NCI-H2227 (cell line): ENCODE measurements at regions not wholly inside any gene's neighbourhood (a gene's known extent, or its start where the extent isn't known, plus 50 kb on each side); places are given as distances from the start of the nearest gene placed in this dataset.

Experiments used
- DNase-seq: peaks from one replicate; lab custom pipeline; 2025; ENCODE audit not compliant: unreplicated experiment; lab: John Stamatoyannopoulos, UW

GRCh38 chr1:101290922-101291561 lies 54.2 kb downstream of the S1PR1 start:
- DNase-seq, result no peak

- no peak for DNase-seq
Observed at GRCh38 chr1:101291562-101292380, 55.0 kb downstream of the S1PR1 start.

DNA sequence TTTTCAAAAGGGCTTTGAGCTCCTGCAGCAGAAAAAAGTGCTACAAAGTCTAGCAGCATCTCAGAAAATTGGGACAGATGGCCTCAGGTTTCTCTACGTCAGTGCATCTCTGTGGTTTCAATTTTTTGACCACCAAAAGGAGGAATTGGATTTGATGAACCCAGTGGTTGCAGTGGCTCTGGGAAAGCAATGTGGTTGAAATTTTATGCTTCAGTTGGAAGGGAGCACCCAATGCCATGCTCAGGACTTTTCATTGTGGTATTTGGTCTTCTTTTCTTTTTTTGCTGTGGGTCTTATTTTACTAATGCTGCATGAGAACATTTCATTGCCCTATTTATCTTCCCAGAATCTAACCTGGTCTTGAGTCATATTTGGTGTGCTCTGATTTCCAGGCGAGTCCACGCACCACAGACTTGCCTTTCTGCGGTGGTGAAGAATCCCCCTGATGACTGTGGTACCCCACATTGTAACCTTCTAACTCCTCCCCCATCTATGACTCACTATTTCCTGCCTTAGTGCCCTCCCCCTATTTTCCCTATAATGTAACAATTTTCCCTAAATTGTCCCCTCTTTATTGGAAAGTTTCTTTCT lies 56.7 kb downstream of the S1PR1 start:
- DNase-seq, result no peak

DNA sequence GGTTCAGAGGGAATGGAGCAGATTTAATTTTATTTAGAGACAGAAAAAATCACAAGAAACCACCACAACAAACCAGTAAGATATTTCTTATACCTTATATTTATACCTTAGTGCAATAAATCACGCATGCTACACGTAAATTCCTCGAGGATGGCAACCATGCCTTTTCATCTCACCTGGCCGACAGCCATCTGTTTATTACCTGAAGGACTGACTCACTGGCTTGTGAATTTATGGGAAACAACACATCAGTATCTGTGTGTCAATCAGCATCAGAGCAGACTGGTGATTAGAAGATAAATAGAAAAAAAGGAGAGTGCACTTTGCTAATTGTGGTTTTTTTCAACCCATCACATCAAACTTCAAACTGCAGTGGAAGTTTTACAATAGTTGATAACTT lies 58.4 kb downstream of the S1PR1 start:
- no peak for DNase-seq

DNA sequence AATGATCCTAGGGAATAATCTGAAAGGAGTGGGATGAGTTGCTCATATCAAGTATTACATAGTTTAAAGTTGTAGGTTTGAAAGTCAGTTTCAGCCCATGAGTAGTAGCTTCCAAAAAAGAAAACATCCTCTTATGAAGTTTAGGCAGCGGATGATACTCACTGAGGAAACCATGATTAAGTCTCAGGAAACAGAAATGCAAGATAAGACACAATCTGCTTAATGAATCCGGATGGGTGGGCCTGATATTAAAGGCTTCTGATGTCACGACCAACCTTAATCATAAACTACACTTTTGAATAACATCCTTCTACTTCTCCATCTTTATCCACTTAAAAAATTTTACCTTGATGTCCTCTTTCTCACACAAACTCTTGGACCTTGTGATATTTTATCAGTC lies 61.8 kb downstream of the S1PR1 start:
- DNase-seq, result no peak

GRCh38 chr1:101299141-101299540 lies 62.3 kb downstream of the S1PR1 start:
- no peak for DNase-seq

GRCh38 chr1:101299710-101300109 lies 62.9 kb downstream of the S1PR1 start:
- DNase-seq, result no peak

GRCh38 chr1:101300916-101301315 lies 64.1 kb downstream of the S1PR1 start:
- DNase-seq, result no peak

- DNase-seq, result no peak
Observed at GRCh38 chr1:101301446-101302057, 64.7 kb downstream of the S1PR1 start.

DNA sequence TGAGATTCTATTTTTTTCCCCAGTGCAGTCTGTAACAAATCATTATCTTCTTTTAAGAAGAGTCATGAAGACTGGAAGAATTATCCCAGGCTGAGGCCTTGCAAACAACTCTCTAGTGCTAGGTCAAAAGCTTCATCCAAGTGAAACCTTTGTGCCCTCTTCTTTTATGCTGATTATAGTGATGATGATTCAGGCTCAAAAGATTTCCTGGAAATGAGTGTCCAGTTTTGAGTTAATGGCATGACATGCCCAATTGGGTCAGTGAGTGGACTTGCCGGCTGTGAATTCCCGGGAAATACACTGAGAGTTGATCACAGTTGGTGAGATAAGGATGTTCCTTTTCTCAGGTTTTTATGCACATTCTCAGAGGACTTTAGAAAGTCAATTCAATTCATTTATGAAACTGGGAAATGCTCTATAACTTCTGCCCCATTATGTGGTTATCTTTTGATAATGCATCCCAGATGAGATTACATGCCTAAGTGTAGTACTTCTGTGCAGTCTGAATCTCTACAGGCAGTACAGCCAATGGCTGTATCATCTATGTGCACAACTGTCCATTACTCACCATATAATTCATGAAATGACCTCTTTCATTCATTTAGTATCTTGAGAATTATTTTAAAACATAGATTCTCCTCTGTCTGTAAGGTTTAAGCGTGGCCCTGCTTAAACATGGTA lies 66.2 kb downstream of the S1PR1 start:
- no peak for DNase-seq

DNA sequence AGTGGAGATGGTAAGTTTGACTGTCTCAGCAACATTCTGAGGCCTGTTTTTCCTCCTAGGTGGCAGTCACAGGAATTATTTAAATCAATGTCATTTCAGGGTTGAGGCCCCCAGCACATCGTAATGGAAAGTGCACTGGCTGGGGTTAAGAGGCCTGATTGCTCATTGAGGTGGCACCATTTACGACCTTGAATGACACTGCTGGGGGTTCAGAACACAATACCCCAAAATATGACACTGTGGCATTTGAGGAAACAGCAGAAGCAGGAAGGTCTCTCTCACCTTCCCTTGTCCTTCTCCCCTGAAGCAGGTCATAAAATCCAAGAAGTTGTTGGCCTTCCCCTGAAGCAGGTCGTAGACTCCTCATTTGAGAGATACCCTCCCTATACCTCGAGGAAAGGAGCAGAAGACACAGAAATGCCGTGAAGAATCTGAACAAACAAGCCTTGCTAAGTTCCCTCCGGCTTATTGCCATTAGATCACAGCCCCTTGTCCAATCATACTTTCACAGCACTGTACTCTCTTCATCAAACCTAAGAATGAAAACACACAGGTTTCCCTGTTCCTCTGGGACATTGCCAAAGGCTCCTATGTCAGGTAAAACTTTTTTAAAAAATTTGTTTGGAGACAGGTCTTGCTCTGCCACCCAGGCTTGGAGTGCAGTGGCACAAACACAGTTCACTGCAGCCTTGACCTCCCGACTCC lies 71.3 kb downstream of the S1PR1 start:
- DNase-seq, result no peak

DNA sequence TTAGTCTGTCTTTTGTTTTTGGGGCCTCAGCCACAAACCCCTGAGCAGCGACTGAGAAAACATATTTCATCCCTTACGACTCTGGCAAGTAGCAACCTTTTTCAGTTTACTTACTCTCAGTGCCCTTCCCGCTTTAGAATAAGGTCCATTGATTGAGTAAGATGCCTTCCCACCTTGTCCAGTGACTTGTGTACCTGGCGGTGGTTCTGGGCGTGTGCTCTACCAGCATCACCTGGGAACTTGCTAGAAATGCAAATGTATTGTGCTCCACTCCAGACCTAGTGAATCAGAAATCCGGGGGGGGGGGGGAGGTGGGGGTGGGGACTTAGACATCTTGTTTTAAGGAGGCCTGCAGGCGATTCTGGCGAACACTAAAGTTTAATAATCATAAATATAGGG lies 72.1 kb downstream of the S1PR1 start:
- DNase-seq, result no peak

DNA sequence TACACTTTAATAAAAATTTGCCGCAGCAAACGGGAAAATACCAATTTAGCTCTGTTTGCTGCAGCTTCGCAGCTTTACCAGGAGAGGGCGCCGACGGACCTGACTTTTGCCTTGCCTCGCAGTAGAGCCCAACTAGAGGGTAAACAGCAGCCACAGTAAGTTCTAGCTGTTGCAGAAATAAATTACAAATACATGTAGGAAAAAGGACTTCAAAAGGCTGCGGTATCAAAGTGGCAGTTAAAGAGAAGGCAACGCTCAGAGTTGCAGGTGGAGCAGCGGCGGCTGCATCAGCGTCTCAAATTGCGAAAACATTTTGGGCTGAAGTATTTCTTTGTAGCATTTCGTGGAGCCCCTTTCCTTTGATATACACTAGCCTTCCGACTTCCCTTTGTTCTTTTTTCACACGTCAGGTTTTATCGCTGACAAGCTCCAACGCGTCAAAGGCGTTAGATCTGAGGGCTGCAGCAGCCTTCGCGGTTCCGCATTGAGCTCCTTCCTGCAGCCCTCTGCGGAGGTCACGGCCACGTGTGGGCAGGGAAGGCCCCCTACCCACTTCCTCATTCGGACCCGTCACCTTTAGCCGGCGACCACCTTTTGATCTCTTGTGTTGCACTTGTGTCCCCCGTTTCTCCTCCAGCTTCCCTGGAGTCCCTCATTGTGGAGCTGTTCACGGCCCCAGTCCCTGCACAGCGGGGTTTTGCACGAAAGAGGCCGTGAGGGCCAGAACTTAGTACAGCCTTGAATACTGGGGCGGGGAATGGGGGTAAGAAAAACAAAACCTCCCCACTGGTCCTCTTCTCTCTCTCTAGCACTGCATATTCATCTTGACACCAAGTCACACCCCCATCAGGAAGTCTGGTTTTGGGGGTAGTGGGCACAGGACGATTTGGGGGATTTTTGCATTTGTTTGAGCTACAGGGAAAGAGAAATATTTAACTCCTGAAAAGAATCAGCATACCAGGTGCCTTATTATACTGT lies 72.8 kb downstream of the S1PR1 start:
- peak; percentile 70 for DNase-seq

DNA sequence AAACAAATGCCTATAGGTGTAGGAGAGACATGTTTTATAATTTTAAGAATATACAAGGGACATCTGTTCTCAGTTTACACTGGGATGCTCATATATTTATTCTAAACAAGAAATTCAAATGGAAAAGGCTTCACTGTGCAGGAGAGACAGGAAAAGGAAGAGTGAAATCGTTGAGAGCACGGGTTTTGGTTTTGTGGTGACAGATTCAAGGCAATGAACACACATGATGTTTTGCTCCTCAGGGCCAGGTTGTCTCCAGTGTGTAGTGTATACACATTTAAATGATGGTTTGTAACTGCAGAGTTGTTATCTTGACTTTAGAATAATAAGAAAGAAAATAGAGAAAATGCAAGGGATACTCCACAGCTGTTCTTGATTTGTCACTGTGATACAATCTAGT lies 73.7 kb downstream of the S1PR1 start:
- no peak for DNase-seq

- DNase-seq, result no peak
Observed at GRCh38 chr1:101311146-101311920, 74.5 kb downstream of the S1PR1 start.

DNA sequence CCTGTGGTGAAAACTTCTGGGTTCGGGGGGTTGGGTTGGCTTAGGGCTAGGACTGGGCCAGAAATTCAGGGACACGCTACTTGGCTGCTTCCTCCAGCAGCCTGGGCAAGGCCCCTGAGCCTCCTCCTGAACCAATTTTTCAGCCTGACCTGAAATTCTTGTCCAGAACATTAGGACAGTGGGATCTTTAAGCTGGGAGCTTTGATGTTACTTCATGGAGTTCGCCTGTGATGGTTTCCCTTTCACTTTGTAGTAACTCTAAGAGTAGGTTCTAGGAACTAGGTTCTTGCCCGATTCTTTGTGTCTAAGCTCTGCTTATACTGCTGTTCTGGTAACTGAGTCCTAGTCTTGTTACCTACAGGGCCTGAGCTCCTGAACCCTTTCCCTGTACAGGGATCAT lies 75.3 kb downstream of the S1PR1 start:
- no peak for DNase-seq

DNA sequence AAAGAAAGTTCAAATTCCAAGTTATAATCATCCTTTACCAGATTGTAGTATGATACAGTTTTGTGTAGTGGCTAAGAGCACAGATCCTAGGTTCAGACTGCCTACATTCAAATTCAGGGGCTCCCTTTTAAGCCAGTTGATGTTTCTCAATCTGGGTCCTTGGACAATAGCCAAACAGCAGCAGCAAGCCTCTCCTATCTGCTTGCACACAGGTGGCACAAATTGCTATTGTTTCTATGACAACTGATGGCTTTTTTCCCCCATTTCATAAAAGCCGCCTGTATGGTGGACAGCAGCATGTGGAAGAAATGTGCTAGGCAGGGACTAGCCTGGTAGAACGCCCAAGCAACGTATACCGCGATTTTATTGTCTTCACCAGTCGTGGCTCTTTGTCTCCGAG lies 76.5 kb downstream of the S1PR1 start:
- DNase-seq, result no peak

DNA sequence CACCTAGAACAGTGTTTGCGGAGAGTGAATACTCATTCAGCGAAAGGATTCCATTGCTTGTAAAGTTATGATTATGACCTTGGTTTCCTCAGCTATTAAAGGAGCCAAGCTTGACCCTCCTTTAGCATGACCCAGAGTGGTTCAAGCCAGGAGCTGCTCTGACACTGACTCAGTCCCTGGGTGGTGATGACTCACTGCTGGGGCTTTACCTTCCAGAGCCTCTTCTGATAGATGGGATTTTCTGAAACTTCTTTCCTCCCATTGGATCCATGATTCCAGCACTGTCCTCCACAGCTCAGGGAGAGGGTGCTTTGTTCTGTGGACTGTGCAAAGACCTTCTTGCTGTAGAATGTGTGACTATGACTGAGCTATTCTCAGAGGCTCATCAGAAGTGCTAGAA lies 77.4 kb downstream of the S1PR1 start:
- DNase-seq, result no peak

DNA sequence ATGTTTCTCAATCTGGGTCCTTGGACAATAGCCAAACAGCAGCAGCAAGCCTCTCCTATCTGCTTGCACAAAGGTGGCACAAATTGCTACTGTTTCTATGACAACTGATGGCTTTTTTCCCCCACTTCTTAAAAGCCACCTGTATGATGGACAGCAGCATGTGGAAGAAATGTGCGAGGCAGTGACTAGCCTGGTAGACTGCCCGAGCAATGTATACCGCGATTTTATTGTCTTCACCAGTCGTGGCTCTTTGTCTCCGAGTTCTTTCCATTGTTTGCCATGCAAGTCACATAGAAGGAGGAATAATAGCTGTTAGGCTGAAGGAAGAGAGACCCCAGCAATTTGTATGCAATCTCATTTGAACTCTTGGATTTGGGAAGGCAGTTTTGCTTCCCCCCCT lies 79.4 kb downstream of the S1PR1 start:
- DNase-seq, result peak; percentile 91
